ENCODE measurements at regions not wholly inside any gene's neighbourhood (a gene's known extent, or its start where the extent isn't known, plus 50 kb on each side); places are given as distances from the start of the nearest gene placed in this dataset.

- DNase-seq (ENCODE audit: low read depth, low spot score) = no peak
- ChIA-PET POLR2A (no interaction called here), CTCF (interaction anchor here (2.0 kb wide), 1 partner anchor 9 kb away, joined by 7 read pairs; no protein-coding TSS in a partner anchor)
- TF ChIP-seq CTCF (IDR thresholded peaks at IDR 0.05; ENCODE audit: insufficient read depth, low read length, missing control alignments) = no peak
- no peak overlapping the region for H3K4me3 ChIP-seq (ENCODE audit: low read depth, low read length)
These were observed 713.5 kb downstream of the DIAPH3 start for GRCh38 chr13:59450229-59450628.

GRCh38 chr13:59451236-59451635 lies 712.5 kb downstream of the DIAPH3 start:
- ChIA-PET POLR2A (no interaction called here), CTCF (interaction anchor here (1.2 to 2.0 kb wide), 3 partner anchors 8 to 320 kb away, joined by 3 to 7 read pairs (median 4); no protein-coding TSS in a partner anchor)
- no peak for TF ChIP-seq CTCF (IDR thresholded peaks at IDR 0.05; ENCODE audit: insufficient read depth, low read length, missing control alignments)
- no peak for DNase-seq (ENCODE audit: low read depth, low spot score)
- no peak overlapping the region for H3K4me3 ChIP-seq (ENCODE audit: low read depth, low read length)

- ChIA-PET CTCF (interaction anchor here (1.2 to 1.3 kb wide), 2 partner anchors 318 to 319 kb away, joined by 3 to 4 read pairs; no protein-coding TSS in a partner anchor), POLR2A (no interaction called here)
- DNase-seq (ENCODE audit: low read depth, low spot score) = no peak
- H3K4me3 ChIP-seq (ENCODE audit: low read depth, low read length) = no peak overlapping the region
- TF ChIP-seq CTCF (IDR thresholded peaks at IDR 0.05; ENCODE audit: insufficient read depth, low read length, missing control alignments) = no peak
These were observed 711.4 kb downstream of the DIAPH3 start for GRCh38 chr13:59452189-59452890.

GRCh38 chr13:59458908-59459579 lies 704.7 kb downstream of the DIAPH3 start:
- ChIA-PET POLR2A (interaction anchor here (0.6 to 1.3 kb wide), 6 partner anchors 8 to 36 kb away, joined by 3 to 4 read pairs (median 3); no protein-coding TSS in a partner anchor), CTCF (interaction anchor here (1.0 to 2.6 kb wide), 8 partner anchors 9 to 68 kb away, joined by 3 to 10 read pairs (median 6); no protein-coding TSS in a partner anchor)
- peak overlapping the region; percentile 6; the same call in 1 of the 2 replicates for H3K4me3 ChIP-seq (ENCODE audit: low read depth, low read length)
- TF ChIP-seq CTCF (IDR thresholded peaks at IDR 0.05; ENCODE audit: insufficient read depth, low read length, missing control alignments) = no peak
- peak; percentile 54 for DNase-seq (ENCODE audit: low read depth, low spot score)

GRCh38 chr13:59459972-59460371 lies 703.8 kb downstream of the DIAPH3 start:
- CTCF ChIA-PET = interaction anchor here (1.0 to 2.6 kb wide), 7 partner anchors 8 to 69 kb away, joined by 3 to 10 read pairs (median 7); no protein-coding TSS in a partner anchor
- no peak for DNase-seq (ENCODE audit: low read depth, low spot score)
- no peak for TF ChIP-seq CTCF (IDR thresholded peaks at IDR 0.05; ENCODE audit: insufficient read depth, low read length, missing control alignments)
- no peak overlapping the region for H3K4me3 ChIP-seq (ENCODE audit: low read depth, low read length)
- POLR2A ChIA-PET = interaction anchor here (0.7 to 1.3 kb wide), 2 partner anchors 12 to 35 kb away, joined by 3 read pairs; no protein-coding TSS in a partner anchor

- no peak for TF ChIP-seq CTCF (IDR thresholded peaks at IDR 0.05; ENCODE audit: insufficient read depth, low read length, missing control alignments)
These were observed 702.3 kb downstream of the DIAPH3 start for GRCh38 chr13:59461411-59461810.

More at GRCh38 chr13:59461411-59461810, 702.3 kb downstream of the DIAPH3 start:
- DNase-seq (ENCODE audit: low read depth, low spot score) = no peak
- CTCF ChIA-PET = no interaction called here
- POLR2A ChIA-PET = no interaction called here
- H3K4me3 ChIP-seq (ENCODE audit: low read depth, low read length) = no peak overlapping the region
